ENCODE measurements at regions not wholly inside any gene's neighbourhood (a gene's known extent, or its start where the extent isn't known, plus 50 kb on each side); places are given as distances from the start of the nearest gene placed in this dataset.

GRCh38 chr10:125266541-125266940, 106.2 kb upstream of the CTBP2 start:
- no peak for FAIRE-seq

GRCh38 chr10:125265579-125265955, 105.2 kb upstream of the CTBP2 start:
- H4K20me1 ChIP-seq (ENCODE audit: control insufficient read depth, extremely low read depth, insufficient read depth, low read length): no peaks in the 10 kb centered on the region
- no peak overlapping the region for H3K4me3 ChIP-seq (ENCODE audit: control insufficient read depth in 2 of 3, extremely low read depth in 1 of 3, insufficient read depth in 2 of 3, low read depth in 1 of 3, low read length in 3 of 3)
- peak overlapping the region; percentile 54 for H3K4me2 ChIP-seq (ENCODE audit: control insufficient read depth, extremely low read depth, insufficient read depth, low read depth, low read length)
- no peaks in the 10 kb centered on the region for H3K79me2 ChIP-seq (ENCODE audit: control insufficient read depth, insufficient read depth, low read length)
- H3K9me1 ChIP-seq (ENCODE audit: control insufficient read depth, extremely low read depth, insufficient read depth, low read length): no peaks in the 10 kb centered on the region
- DNase-seq (ENCODE audit: low read depth, low spot score) (no peak), FAIRE-seq (no peak)
- H3K4me1 ChIP-seq (ENCODE audit: control insufficient read depth, extremely low read depth, insufficient read depth, low read length): peaks cover 49% of the 10 kb centered on the region
- H2AFZ ChIP-seq (ENCODE audit: control insufficient read depth, low read length): no peak overlapping the region
- dilution Hi-C loops (cut with MboI; ENCODE audit: extremely low pct_ligation_motif_present, low sequenced_read_pairs): no loop called here
- H3K9me3 ChIP-seq (ENCODE audit: control insufficient read depth, low read depth, low read length): no peaks in the 10 kb centered on the region
- no peaks in the 10 kb centered on the region for H3K27me3 ChIP-seq (ENCODE audit: control insufficient read depth, extremely low read depth, insufficient read depth, low read length)
- no peaks in the 10 kb centered on the region for H3K36me3 ChIP-seq (ENCODE audit: control insufficient read depth in 2 of 2, extremely low read depth in 1 of 2, insufficient read depth in 2 of 2, low read length in 2 of 2)
- H3K27ac ChIP-seq (ENCODE audit: control insufficient read depth, insufficient read depth, low read length): peak overlapping the region; percentile 59
- H3K9ac ChIP-seq (ENCODE audit: control insufficient read depth, extremely low read depth, insufficient read depth, low read length): no peak overlapping the region
- TF ChIP-seq CTCF (optimal IDR thresholded peaks at IDR 0.05 in 1 of 3, IDR thresholded peaks at IDR 0.05 in 1 of 3, conservative IDR thresholded peaks at IDR 0.05 in 1 of 3; ENCODE audit: extremely low read depth in 1 of 3, insufficient read depth in 2 of 3, low read length in 3 of 3) (no peak), EZH2 (IDR thresholded peaks at IDR 0.05; ENCODE audit: low read length) (no peak)

More at GRCh38 chr10:125266541-125266940, 106.2 kb upstream of the CTBP2 start:
- no peak for DNase-seq (ENCODE audit: low read depth, low spot score)
- peaks cover 49% of the 10 kb centered on the region for H3K4me1 ChIP-seq (ENCODE audit: control insufficient read depth, extremely low read depth, insufficient read depth, low read length)
- dilution Hi-C loops (cut with MboI; ENCODE audit: extremely low pct_ligation_motif_present, low sequenced_read_pairs): no loop called here
- no peak overlapping the region for H3K27ac ChIP-seq (ENCODE audit: control insufficient read depth, insufficient read depth, low read length)
- no peaks in the 10 kb centered on the region for H4K20me1 ChIP-seq (ENCODE audit: control insufficient read depth, extremely low read depth, insufficient read depth, low read length)
- no peaks in the 10 kb centered on the region for H3K9me1 ChIP-seq (ENCODE audit: control insufficient read depth, extremely low read depth, insufficient read depth, low read length)
- H3K36me3 ChIP-seq (ENCODE audit: control insufficient read depth in 2 of 2, extremely low read depth in 1 of 2, insufficient read depth in 2 of 2, low read length in 2 of 2): no peaks in the 10 kb centered on the region
- H3K4me3 ChIP-seq (ENCODE audit: control insufficient read depth in 2 of 3, extremely low read depth in 1 of 3, insufficient read depth in 2 of 3, low read depth in 1 of 3, low read length in 3 of 3): no peak overlapping the region
- H3K27me3 ChIP-seq (ENCODE audit: control insufficient read depth, extremely low read depth, insufficient read depth, low read length): no peaks in the 10 kb centered on the region
- no peak overlapping the region for H2AFZ ChIP-seq (ENCODE audit: control insufficient read depth, low read length)
- H3K4me2 ChIP-seq (ENCODE audit: control insufficient read depth, extremely low read depth, insufficient read depth, low read depth, low read length): no peak overlapping the region
- TF ChIP-seq CTCF (optimal IDR thresholded peaks at IDR 0.05 in 1 of 3, IDR thresholded peaks at IDR 0.05 in 1 of 3, conservative IDR thresholded peaks at IDR 0.05 in 1 of 3; ENCODE audit: extremely low read depth in 1 of 3, insufficient read depth in 2 of 3, low read length in 3 of 3) (no peak), EZH2 (IDR thresholded peaks at IDR 0.05; ENCODE audit: low read length) (no peak)
- H3K79me2 ChIP-seq (ENCODE audit: control insufficient read depth, insufficient read depth, low read length): no peaks in the 10 kb centered on the region
- H3K9me3 ChIP-seq (ENCODE audit: control insufficient read depth, low read depth, low read length): no peaks in the 10 kb centered on the region
- H3K9ac ChIP-seq (ENCODE audit: control insufficient read depth, extremely low read depth, insufficient read depth, low read length): no peak overlapping the region

Measured in keratinocyte (primary cell).